H1 (cell line): ENCODE measurements at regions not wholly inside any gene's neighbourhood (a gene's known extent, or its start where the extent isn't known, plus 50 kb on each side); places are given as distances from the start of the nearest gene placed in this dataset.

Experiments used
- CTCF ChIA-PET: fragments of 300-600 bp; sonication (Branson Sonifier 250); formaldehyde crosslinking; loops from one replicate; lab custom pipeline; 2021; ENCODE audit not compliant: partially characterized antibody; lab: Charles Lee
- POLR2A ChIA-PET: fragments of 300-600 bp; sonication (Branson Sonifier 250); formaldehyde crosslinking; loops from one replicate; lab custom pipeline; 2021; ENCODE audit warnings: inconsistent platforms; ENCODE audit not compliant: partially characterized antibody; lab: Charles Lee
- DNase-seq, 2 experiments: peaks; one replicate each; pipeline versions ENCODE4 v3.0.0 to v3.0.0-alpha.2; 2010 to 2022; ENCODE audit warnings: low spot score in 2 of 2, low read depth in 1 of 2, mixed read lengths in 1 of 2
- FAIRE-seq: peaks from 2 replicates; lab custom pipeline; 2011; peaks lifted over from hg19 to GRCh38; lab: Jason Lieb, UNC
- H2AFZ ChIP-seq: 2 replicates; pipeline ENCODE4 v1.8.1; 2012; ENCODE audit warnings: low read length, inconsistent platforms
- H2AK5ac ChIP-seq: 2 replicates; pipeline ENCODE4 v1.6.1; 2013; ENCODE audit warnings: low read depth, low read length
- H2BK120ac ChIP-seq: replicated peaks from 2 replicates; pipeline ENCODE3; 2013; ENCODE audit warnings: low read depth, low read length, inconsistent platforms
- H2BK12ac ChIP-seq: 2 replicates; pipeline ENCODE4 v1.6.1; 2013; ENCODE audit warnings: low read depth, low read length
- H2BK15ac ChIP-seq: 2 replicates; pipeline ENCODE4 v1.6.1; 2013; ENCODE audit warnings: low read length
- H2BK20ac ChIP-seq: 2 replicates; pipeline ENCODE4 v1.6.1; 2013; ENCODE audit warnings: low read length
- H2BK5ac ChIP-seq: 2 replicates; pipeline ENCODE4 v1.6.1; 2013; ENCODE audit warnings: low read depth, low read length
- H3K14ac ChIP-seq: 2 replicates; pipeline ENCODE4 v1.6.1; 2013; ENCODE audit warnings: inconsistent platforms; ENCODE audit not compliant: insufficient read length
- H3K18ac ChIP-seq: 2 replicates; pipeline ENCODE4 v1.6.1; 2013; ENCODE audit warnings: low read length; ENCODE audit errors: extremely low read depth
- H3K23ac ChIP-seq: 2 replicates; pipeline ENCODE4 v1.6.1; 2013; ENCODE audit warnings: inconsistent platforms; ENCODE audit not compliant: insufficient read length
- H3K23me2 ChIP-seq: 2 replicates; pipeline ENCODE4 v1.6.1; 2013; ENCODE audit warnings: low read depth, low read length
- H3K27ac ChIP-seq: 2 replicates; pipeline ENCODE4 v1.6.1; 2011; ENCODE audit warnings: low read depth, low read length, inconsistent platforms
- H3K27me3 ChIP-seq, 4 experiments: replicated peaks in 1 of 4; 1 replicate in 1 of 4; 2 replicates in 3 of 4; pipeline versions ENCODE4 v1.6.1 to v1.8.1; 2011 to 2013; ENCODE audit warnings: low read length in 3 of 4, mild to moderate bottlenecking in 3 of 4, inconsistent platforms in 2 of 4, mixed read lengths in 2 of 4, moderate library complexity in 1 of 4; ENCODE audit not compliant: control insufficient read depth in 3 of 4, insufficient read depth in 3 of 4; ENCODE audit errors: extremely low read depth in 1 of 4
- H3K36me3 ChIP-seq, 4 experiments: 2 replicates each; pipeline versions ENCODE4 v1.6.1 to v1.8.1; 2011 to 2013; ENCODE audit warnings: mild to moderate bottlenecking in 4 of 4, low read length in 3 of 4, moderate library complexity in 2 of 4, control low read depth in 1 of 4, inconsistent platforms in 1 of 4; ENCODE audit not compliant: insufficient read depth in 4 of 4, control insufficient read depth in 2 of 4
- H3K4ac ChIP-seq: replicated peaks from 2 replicates; pipeline ENCODE3; 2013; ENCODE audit warnings: low read length, low read depth, mixed read lengths, inconsistent platforms; ENCODE audit not compliant: insufficient read length
- H3K4me1 ChIP-seq, 4 experiments: replicated peaks in 1 of 4; 1 replicate in 1 of 4; 2 replicates in 3 of 4; pipeline versions ENCODE4 v1.6.1 to v1.8.1; 2011 to 2013; ENCODE audit warnings: low read length in 3 of 4, inconsistent platforms in 2 of 4, mixed read lengths in 1 of 4; ENCODE audit not compliant: insufficient read depth in 4 of 4, control insufficient read depth in 3 of 4
- H3K4me2 ChIP-seq, 2 experiments: 2 replicates each; pipeline versions ENCODE4 v1.6.1 to v1.8.1; 2011 to 2013; ENCODE audit warnings: low read depth in 2 of 2, low read length in 2 of 2, control low read depth in 1 of 2, inconsistent platforms in 1 of 2, mild to moderate bottlenecking in 1 of 2; ENCODE audit not compliant: insufficient read depth in 1 of 2
- H3K4me3 ChIP-seq, 4 experiments: fragments of 200-600, 300-600 bp in 1 of 4; sonication (generic), shearing (Covaris generic), sonication (Bioruptor Twin) in 1 of 4; 2 replicates each; pipeline versions ENCODE4 v1.5.1 to v1.8.1; 2011 to 2016; ENCODE audit warnings: low read length in 4 of 4, low read depth in 3 of 4, control low read depth in 2 of 4, inconsistent platforms in 2 of 4, mild to moderate bottlenecking in 2 of 4, mixed read lengths in 1 of 4, moderate library complexity in 1 of 4; ENCODE audit not compliant: insufficient read depth in 2 of 4; ENCODE audit errors: extremely low read depth in 1 of 4
- H3K56ac ChIP-seq: replicated peaks from 2 replicates; pipeline ENCODE3; 2013; ENCODE audit warnings: low read depth, mild to moderate bottlenecking, mixed read lengths, low read length, inconsistent platforms; ENCODE audit not compliant: insufficient read length
- H3K79me1 ChIP-seq: 2 replicates; pipeline ENCODE4 v1.6.1; 2013; ENCODE audit warnings: low read depth, low read length, control low read depth
- H3K79me2 ChIP-seq, 2 experiments: 2 replicates each; pipeline versions ENCODE4 v1.6.1 to v1.8.1; 2012 to 2013; ENCODE audit warnings: low read length in 2 of 2, mild to moderate bottlenecking in 2 of 2, inconsistent platforms in 1 of 2; ENCODE audit not compliant: insufficient read depth in 2 of 2, control insufficient read depth in 1 of 2
- H3K9ac ChIP-seq, 4 experiments: replicated peaks in 1 of 4; 1 replicate in 1 of 4; 2 replicates in 3 of 4; pipeline versions ENCODE4 v1.6.1 to v1.8.1; 2011 to 2013; ENCODE audit warnings: low read depth in 3 of 4, low read length in 3 of 4, control low read depth in 2 of 4, mild to moderate bottlenecking in 2 of 4, moderate library complexity in 2 of 4, inconsistent platforms in 1 of 4; ENCODE audit errors: extremely low read depth in 1 of 4
- H3K9me3 ChIP-seq, 2 experiments: 2 replicates each; pipeline versions ENCODE4 v1.6.1 to v1.8.1; 2012 to 2013; ENCODE audit warnings: mild to moderate bottlenecking in 2 of 2, moderate library complexity in 2 of 2, control low read depth in 1 of 2, inconsistent platforms in 1 of 2, low read depth in 1 of 2, low read length in 1 of 2, mixed read lengths in 1 of 2; ENCODE audit not compliant: insufficient read depth in 2 of 2
- H4K20me1 ChIP-seq, 2 experiments: replicated peaks in 1 of 2; 2 replicates each; pipeline versions ENCODE3 to v1.8.1; 2011 to 2013; ENCODE audit warnings: inconsistent platforms in 2 of 2, low read length in 2 of 2, mild to moderate bottlenecking in 1 of 2; ENCODE audit not compliant: insufficient read depth in 2 of 2, control insufficient read depth in 1 of 2
- H4K5ac ChIP-seq: 2 replicates; pipeline ENCODE4 v1.6.1; 2013; ENCODE audit warnings: low read length, low read depth, mixed read lengths, inconsistent platforms; ENCODE audit not compliant: insufficient read length
- H4K8ac ChIP-seq: 2 replicates; pipeline ENCODE4 v1.8.0; 2013; ENCODE audit warnings: mild to moderate bottlenecking, moderate library complexity, low read length, inconsistent platforms; ENCODE audit not compliant: insufficient read depth; ENCODE audit errors: extremely low read depth
- H4K91ac ChIP-seq: replicated peaks from 2 replicates; pipeline ENCODE3; 2013; ENCODE audit warnings: low read length, mixed read lengths, inconsistent platforms; ENCODE audit not compliant: insufficient read length
- JUND ChIP-seq: IDR thresholded peaks from 2 replicates; pipeline ENCODE4 v1.6.1; 2011; ENCODE audit warnings: mild to moderate bottlenecking, improper control_type of control experiment, low read length
- PHF8 ChIP-seq: fragments of 200-600 bp; sonication (generic); conservative IDR thresholded peaks from 2 replicates; pipeline ENCODE4 v1.7.1; 2012; ENCODE audit warnings: low read depth, mild to moderate bottlenecking, inconsistent platforms, low read length, moderate library complexity
- WGBS, 2 experiments: shearing (Covaris generic) in 1 of 2; methylation state at CpG; one replicate each; pipeline versions ENCODE4 v1.1.6 to v1.1.7; 2013 to 2015; ENCODE audit warnings: low lambda C conversion rate in 2 of 2, mixed read lengths in 2 of 2, inconsistent platforms in 1 of 2, low coverage in 1 of 2, missing lambda C conversion rate in 1 of 2; ENCODE audit not compliant: insufficient replicate concordance in 2 of 2, insufficient coverage in 1 of 2, insufficient read length in 1 of 2; ENCODE audit errors: extremely low coverage in 1 of 2, missing lambda C conversion rate in 1 of 2; 5-methylcytosine and 5-hydroxymethylcytosine counted together

GRCh38 chr1:106910798-106911197 is 145.7 kb upstream of the PRMT6 start:
- no peak overlapping the region for H3K27ac ChIP-seq
- CTCF ChIA-PET = interaction anchor here (0.7 kb wide), 1 partner anchor 9 kb away, joined by 3 read pairs; no protein-coding TSS in a partner anchor
- 95% methylated on average over 3 of the region's 3 CpGs; no CpG with 5 or more reads in 1 of the 2 experiments for WGBS, 2 experiments
- TF ChIP-seq PHF8 = no peak
- TF ChIP-seq JUND = no peak

More at GRCh38 chr1:106910798-106911197, 145.7 kb upstream of the PRMT6 start:
- Histone ChIP-seq H3K56ac (no peak overlapping the region), H3K23ac (no peak overlapping the region), H3K4me3 (no peak overlapping the region), H3K27me3 (no peaks in the 10 kb centered on the region), H2AFZ (no peak overlapping the region), H3K79me1 (no peaks in the 10 kb centered on the region), H4K5ac (no peak overlapping the region), H2BK15ac (no peak overlapping the region), H3K9me3 (no peaks in the 10 kb centered on the region), H2AK5ac (no peak overlapping the region), H3K14ac (no peak overlapping the region), H3K79me2 (no peaks in the 10 kb centered on the region), H4K20me1 (no peaks in the 10 kb centered on the region), H3K4me1 (no peaks in the 10 kb centered on the region), H3K23me2 (no peaks in the 10 kb centered on the region), H2BK20ac (no peak overlapping the region), H3K4me2 (no peak overlapping the region), H3K36me3 (no peaks in the 10 kb centered on the region), H2BK5ac (no peak overlapping the region), H4K8ac (no peak overlapping the region), H3K9ac (no peak overlapping the region), H2BK120ac (no peak overlapping the region), H3K18ac (no peak overlapping the region), H4K91ac (no peak overlapping the region), H3K4ac (no peak overlapping the region), H2BK12ac (no peak overlapping the region)
- no peak for FAIRE-seq
- POLR2A ChIA-PET = no interaction called here
- DNase-seq = no peak
